ENCODE measurements at regions not wholly inside any gene's neighbourhood (a gene's known extent, or its start where the extent isn't known, plus 50 kb on each side); places are given as distances from the start of the nearest gene placed in this dataset.

- 10% methylated on average over 3 of the region's 3 CpGs for WGBS (ENCODE audit: insufficient coverage, insufficient replicate concordance, low lambda C conversion rate, missing lambda C conversion rate)
- ChIA-PET POLR2A (no interaction called here), RAD21 (ENCODE audit: unreplicated experiment) (no interaction called here), CTCF (interaction anchor here (1.1 kb wide), 1 partner anchor 34 kb away, joined by 3 read pairs; no protein-coding TSS in a partner anchor), SMC1A (ENCODE audit: uncharacterized antibody, unreplicated experiment) (no interaction called here)
- no TSS peak for BruUV-seq (replicated peaks)
- Histone ChIP-seq H3K79me2 (ENCODE audit: control insufficient read depth, insufficient read depth, low read length) (no peaks in the 10 kb centered on the region), H4K20me1 (ENCODE audit: control insufficient read depth, insufficient read depth) (no peaks in the 10 kb centered on the region), H3K36me3 (ENCODE audit: control insufficient read depth in 2 of 2, insufficient read depth in 2 of 2, low read length in 1 of 2) (no peaks in the 10 kb centered on the region), H3K9ac (ENCODE audit: control insufficient read depth, insufficient read depth, low read length) (no peak overlapping the region), H2AFZ (ENCODE audit: control insufficient read depth, low read depth, low read length) (no peak overlapping the region), H3K4me2 (ENCODE audit: control insufficient read depth, insufficient read depth) (no peak overlapping the region), H3K27ac (ENCODE audit: control insufficient read depth, insufficient read depth) (no peak overlapping the region), H3K4me1 (ENCODE audit: control insufficient read depth, insufficient read depth, low read length) (no peaks in the 10 kb centered on the region), H3K27me3 (replicated peaks in 1 of 2; ENCODE audit: control insufficient read depth in 2 of 2, insufficient read depth in 2 of 2, low read length in 1 of 2) (no peaks in the 10 kb centered on the region), H3K4me3 (no peak overlapping the region), H3K9me3 (replicated peaks; ENCODE audit: control insufficient read depth, insufficient read depth, low read length) (no peaks in the 10 kb centered on the region)
- TF ChIP-seq ATF7 (IDR thresholded peaks at IDR 0.05; ENCODE audit: low read depth): no peak
- TF ChIP-seq ATF3 (IDR thresholded peaks at IDR 0.05; ENCODE audit: borderline replicate concordance, extremely low read depth, low read depth, low read length): no peak
- no peak for TF ChIP-seq SIX5 (IDR thresholded peaks at IDR 0.05; ENCODE audit: low read depth, low read length, severe bottlenecking)
- TF ChIP-seq YBX1 (IDR thresholded peaks at IDR 0.05): no peak
- no peak for TF ChIP-seq POLR2AphosphoS5 (IDR thresholded peaks at IDR 0.05; ENCODE audit: low read length)
- no peak for TF ChIP-seq PBX3 (IDR thresholded peaks at IDR 0.05; ENCODE audit: insufficient replicate concordance, low read depth, low read length)
- TF ChIP-seq ZZZ3 (IDR thresholded peaks at IDR 0.05; ENCODE audit: control insufficient read depth, insufficient read length, low read depth): no peak
- no peak for TF ChIP-seq MTA2 (IDR thresholded peaks at IDR 0.05; ENCODE audit: low read depth)
- no peak for TF ChIP-seq SIN3A (IDR thresholded peaks at IDR 0.05; ENCODE audit: low read depth, low read length)
- TF ChIP-seq WRNIP1 (IDR thresholded peaks at IDR 0.05; ENCODE audit: borderline replicate concordance, low read depth, low read length): no peak
- ATAC-seq (no peak), DNase-seq (ENCODE audit: low read depth, low spot score) (no peak), FAIRE-seq (no peak)
- in situ Hi-C loops (cut with MboI): no loop called here
- intact Hi-C loops (cut with micrococcal nuclease; ENCODE audit: unreplicated experiment): no loop called here
Observed at GRCh38 chr3:146903927-146904326, 298.8 kb upstream of the PLSCR5 start.
